ENCODE measurements at regions not wholly inside any gene's neighbourhood (a gene's known extent, or its start where the extent isn't known, plus 50 kb on each side); places are given as distances from the start of the nearest gene placed in this dataset.

DNA sequence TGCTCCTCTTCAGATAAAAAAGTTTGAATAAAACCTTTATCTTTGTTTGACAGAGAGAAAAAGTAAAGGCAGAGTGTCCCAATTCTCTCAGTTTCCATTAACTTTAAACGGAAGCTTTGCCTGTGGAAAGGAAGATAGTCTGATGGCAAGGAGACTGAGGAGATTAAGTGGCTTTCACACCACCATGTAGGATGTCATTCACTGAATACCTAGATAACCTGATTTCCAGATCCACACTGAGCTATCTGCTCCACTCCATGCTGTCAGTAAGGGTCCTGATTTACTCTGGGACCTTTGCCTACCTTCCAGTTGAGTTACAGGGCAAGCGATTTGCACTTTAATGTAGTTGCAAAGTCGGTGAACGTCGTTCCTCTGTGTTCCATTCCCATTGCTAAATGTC lies 233.4 kb upstream of the TBL1XR1 start:
- TF ChIP-seq POLR2A (IDR thresholded peaks at IDR 0.05) (no peak), CTCF (IDR thresholded peaks at IDR 0.05 in 8 of 11, conservative IDR thresholded peaks at IDR 0.05 in 3 of 11) (no peak), POLR2AphosphoS5 (IDR thresholded peaks at IDR 0.05) (no peak)

Measured in spleen (tissue), 7 donors.